ENCODE measurements at regions not wholly inside any gene's neighbourhood (a gene's known extent, or its start where the extent isn't known, plus 50 kb on each side); places are given as distances from the start of the nearest gene placed in this dataset.
A peak's percentile ranks its signal among the peaks of the same experiment; 100 is the strongest.

GRCh38 chr7:86949779-86950260 lies 109.6 kb downstream of the ELAPOR2 start:
- Mint-ChIP-seq H3K36me3 (no peaks in the 10 kb centered on the region), H3K27ac (no peak overlapping the region), H3K27me3 (ENCODE audit: low read depth in 3 of 3) (peaks cover 0 to 7% (median 0%) of the 10 kb centered on the region in 3 donors), H3K4me3 (no peak overlapping the region), H3K9me3 (no peaks in the 10 kb centered on the region), H3K4me1 (no peaks in the 10 kb centered on the region)
- DNase-seq: no peak

GRCh38 chr7:86949052-86949778 lies 110.2 kb downstream of the ELAPOR2 start:
- Mint-ChIP-seq H3K36me3 (no peaks in the 10 kb centered on the region), H3K4me1 (no peaks in the 10 kb centered on the region), H3K4me3 (no peak overlapping the region)

GRCh38 chr7:86947929-86948328 lies 111.5 kb downstream of the ELAPOR2 start:
- H3K27ac Mint-ChIP-seq: no peak overlapping the region
- DNase-seq: no peak
- H3K4me3 Mint-ChIP-seq: no peak overlapping the region
- no peaks in the 10 kb centered on the region for H3K36me3 Mint-ChIP-seq
- H3K27me3 Mint-ChIP-seq (ENCODE audit: low read depth in 3 of 3): peaks cover 0 to 7% (median 0%) of the 10 kb centered on the region in 3 donors
- H3K9me3 Mint-ChIP-seq: no peaks in the 10 kb centered on the region
- no peaks in the 10 kb centered on the region for H3K4me1 Mint-ChIP-seq

More at GRCh38 chr7:86949052-86949778, 110.2 kb downstream of the ELAPOR2 start:
- Mint-ChIP-seq H3K27ac (no peak overlapping the region), H3K27me3 (ENCODE audit: low read depth in 3 of 3) (peaks cover 0 to 7% (median 0%) of the 10 kb centered on the region in 3 donors), H3K9me3 (no peaks in the 10 kb centered on the region)
- no peak for DNase-seq

- Mint-ChIP-seq H3K4me3 (no peak overlapping the region), H3K4me1 (no peaks in the 10 kb centered on the region), H3K36me3 (no peaks in the 10 kb centered on the region), H3K27ac (no peak overlapping the region), H3K27me3 (ENCODE audit: low read depth in 3 of 3) (peaks cover 0 to 7% (median 3%) of the 10 kb centered on the region in 3 donors), H3K9me3 (no peaks in the 10 kb centered on the region)
- no peak for DNase-seq
Observed at GRCh38 chr7:86943447-86943846, 116.0 kb downstream of the ELAPOR2 start.

- no peaks in the 10 kb centered on the region for H3K9me3 Mint-ChIP-seq
- no peak overlapping the region for H3K4me3 Mint-ChIP-seq
- H3K36me3 Mint-ChIP-seq: no peaks in the 10 kb centered on the region
- peaks cover 0 to 5% (median 3%) of the 10 kb centered on the region in 3 donors for H3K27me3 Mint-ChIP-seq (ENCODE audit: low read depth in 3 of 3)
- no peak for DNase-seq
- no peak overlapping the region for H3K27ac Mint-ChIP-seq
- no peaks in the 10 kb centered on the region for H3K4me1 Mint-ChIP-seq
Observed at GRCh38 chr7:86942995-86943394, 116.5 kb downstream of the ELAPOR2 start.

GRCh38 chr7:86942081-86942480 lies 117.4 kb downstream of the ELAPOR2 start:
- DNase-seq: no peak
- Mint-ChIP-seq H3K36me3 (no peaks in the 10 kb centered on the region), H3K9me3 (no peaks in the 10 kb centered on the region), H3K4me1 (no peaks in the 10 kb centered on the region), H3K4me3 (no peak overlapping the region), H3K27me3 (ENCODE audit: low read depth in 3 of 3) (peaks cover 0 to 4% (median 3%) of the 10 kb centered on the region in 3 donors), H3K27ac (no peak overlapping the region)

GRCh38 chr7:86939197-86939814 lies 120.1 kb downstream of the ELAPOR2 start:
- no peak overlapping the region for H3K27ac Mint-ChIP-seq
- H3K4me3 Mint-ChIP-seq: no peak overlapping the region
- H3K9me3 Mint-ChIP-seq: no peaks in the 10 kb centered on the region
- DNase-seq: peak; percentile 1 to 12 (median 11)
- peaks cover 0 to 3% (median 2%) of the 10 kb centered on the region in 3 donors for H3K27me3 Mint-ChIP-seq (ENCODE audit: low read depth in 3 of 3)
- no peaks in the 10 kb centered on the region for H3K36me3 Mint-ChIP-seq
- H3K4me1 Mint-ChIP-seq: no peaks in the 10 kb centered on the region

- H3K36me3 Mint-ChIP-seq: no peaks in the 10 kb centered on the region
Observed at GRCh38 chr7:86937363-86937878, 122.0 kb downstream of the ELAPOR2 start.

GRCh38 chr7:86933295-86933845 lies 126.1 kb downstream of the ELAPOR2 start:
- no peaks in the 10 kb centered on the region for H3K36me3 Mint-ChIP-seq
- H3K4me3 Mint-ChIP-seq: no peak overlapping the region
- peaks cover 0 to 2% (median 0%) of the 10 kb centered on the region in 6 donors for H3K9me3 Mint-ChIP-seq
- H3K27ac Mint-ChIP-seq: no peak overlapping the region
- DNase-seq: no peak
- H3K27me3 Mint-ChIP-seq (ENCODE audit: low read depth in 3 of 3): peaks cover 0 to 2% (median 2%) of the 10 kb centered on the region in 3 donors
- no peaks in the 10 kb centered on the region for H3K4me1 Mint-ChIP-seq

More at GRCh38 chr7:86937363-86937878, 122.0 kb downstream of the ELAPOR2 start:
- no peak for DNase-seq
- Mint-ChIP-seq H3K4me1 (no peaks in the 10 kb centered on the region), H3K9me3 (no peaks in the 10 kb centered on the region), H3K4me3 (no peak overlapping the region), H3K27me3 (ENCODE audit: low read depth in 3 of 3) (peaks cover 0 to 3% (median 2%) of the 10 kb centered on the region in 3 donors), H3K27ac (no peak overlapping the region)

GRCh38 chr7:86932038-86932512 lies 127.4 kb downstream of the ELAPOR2 start:
- Mint-ChIP-seq H3K36me3 (no peaks in the 10 kb centered on the region), H3K27me3 (ENCODE audit: low read depth in 3 of 3) (peaks cover 2 to 6% (median 3%) of the 10 kb centered on the region in 3 donors), H3K4me1 (no peaks in the 10 kb centered on the region), H3K4me3 (no peak overlapping the region), H3K9me3 (peaks cover 0 to 2% (median 0%) of the 10 kb centered on the region in 6 donors), H3K27ac (no peak overlapping the region)
- DNase-seq: no peak

GRCh38 chr7:86931439-86931838 lies 128.0 kb downstream of the ELAPOR2 start:
- no peak overlapping the region for H3K27ac Mint-ChIP-seq
- peaks cover 2 to 6% (median 3%) of the 10 kb centered on the region in 3 donors for H3K27me3 Mint-ChIP-seq (ENCODE audit: low read depth in 3 of 3)
- H3K4me3 Mint-ChIP-seq: no peak overlapping the region
- peaks cover 0 to 2% (median 0%) of the 10 kb centered on the region in 6 donors for H3K9me3 Mint-ChIP-seq
- no peaks in the 10 kb centered on the region for H3K36me3 Mint-ChIP-seq
- no peak for DNase-seq
- H3K4me1 Mint-ChIP-seq: no peaks in the 10 kb centered on the region

- Mint-ChIP-seq H3K36me3 (no peaks in the 10 kb centered on the region), H3K27me3 (ENCODE audit: low read depth in 3 of 3) (peaks cover 2 to 6% (median 3%) of the 10 kb centered on the region in 3 donors), H3K4me3 (no peak overlapping the region), H3K27ac (no peak overlapping the region), H3K4me1 (no peaks in the 10 kb centered on the region), H3K9me3 (peaks cover 0 to 2% (median 0%) of the 10 kb centered on the region in 6 donors)
- no peak for DNase-seq
Observed at GRCh38 chr7:86930554-86931307, 128.7 kb downstream of the ELAPOR2 start.

- Mint-ChIP-seq H3K4me1 (no peaks in the 10 kb centered on the region), H3K36me3 (no peaks in the 10 kb centered on the region), H3K4me3 (no peak overlapping the region), H3K27ac (no peak overlapping the region), H3K9me3 (peaks cover 0 to 4% (median 0%) of the 10 kb centered on the region in 6 donors), H3K27me3 (ENCODE audit: low read depth in 3 of 3) (peaks cover 3 to 7% (median 6%) of the 10 kb centered on the region in 3 donors)
- no peak for DNase-seq
Observed at GRCh38 chr7:86929293-86930109, 130.0 kb downstream of the ELAPOR2 start.
